HG02852 (cell line): ENCODE measurements at regions not wholly inside any gene's neighbourhood (a gene's known extent, or its start where the extent isn't known, plus 50 kb on each side); places are given as distances from the start of the nearest gene placed in this dataset.
"Not testable (repeated sequence)": the region's sequence is repeated elsewhere in the genome, so short reads cannot be mapped to it uniquely, and the experiment has no call there.

Source experiments
- ATAC-seq: cut with Tn5 transposase; IDR thresholded peaks from one replicate; pipeline ENCODE4 v1.9.1; 2021; ENCODE audit warnings: mild to moderate bottlenecking, moderate library complexity; ENCODE audit not compliant: unreplicated experiment

DNA sequence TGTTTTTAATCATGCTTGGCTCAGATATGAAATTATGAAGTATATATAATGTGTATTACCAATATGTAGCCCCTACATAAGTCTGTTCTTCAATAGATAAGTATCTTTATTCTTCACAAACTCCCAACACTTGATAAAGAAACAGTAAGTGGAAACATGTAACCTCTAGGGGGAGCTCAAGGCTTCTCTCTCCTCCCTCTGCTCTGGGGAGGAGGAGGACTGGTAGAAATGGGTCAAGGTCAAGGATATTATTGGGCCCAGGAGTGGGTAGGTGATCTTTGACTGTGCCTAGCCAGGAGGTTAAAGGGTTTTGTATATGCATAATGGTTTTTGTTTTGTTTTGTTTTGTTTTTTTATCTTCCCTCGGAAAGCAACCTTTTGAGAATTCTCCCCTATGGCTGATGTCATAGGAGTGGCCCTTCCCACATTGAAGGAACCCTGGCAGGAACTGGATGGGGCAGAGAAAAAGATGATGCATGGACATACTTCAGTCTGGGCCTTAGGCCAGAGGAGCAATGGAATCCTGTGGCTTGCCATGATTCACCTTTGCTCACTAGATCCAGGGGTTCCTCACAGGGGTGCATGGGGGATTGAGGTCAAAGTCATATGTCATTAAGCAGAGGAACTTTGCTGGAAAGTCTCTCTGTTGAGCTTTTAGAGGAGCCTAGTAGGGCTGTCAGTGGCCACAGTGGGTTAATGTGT lies 460.3 kb downstream of the MID1IP1 start:
- ATAC-seq = no peak

DNA sequence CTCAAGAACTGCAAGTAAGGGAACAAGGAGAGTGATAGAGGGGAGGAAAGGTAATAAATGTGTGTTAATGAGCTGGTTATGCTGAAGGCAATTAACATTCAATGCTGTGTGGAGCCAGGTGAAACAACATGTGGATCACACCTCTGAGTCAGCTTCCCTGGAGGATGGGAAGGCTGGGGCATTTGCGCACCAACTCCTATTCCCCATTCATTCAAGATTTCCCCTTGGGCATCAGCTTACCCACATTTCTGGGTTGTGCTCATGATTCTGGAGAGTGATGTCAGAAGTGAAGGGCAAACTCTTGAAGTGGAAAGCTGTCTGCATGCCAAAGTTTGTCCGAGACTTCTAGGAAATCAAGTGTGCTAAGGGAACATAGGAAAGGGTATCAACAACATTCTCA lies 461.4 kb downstream of the MID1IP1 start:
- no peak for ATAC-seq

DNA sequence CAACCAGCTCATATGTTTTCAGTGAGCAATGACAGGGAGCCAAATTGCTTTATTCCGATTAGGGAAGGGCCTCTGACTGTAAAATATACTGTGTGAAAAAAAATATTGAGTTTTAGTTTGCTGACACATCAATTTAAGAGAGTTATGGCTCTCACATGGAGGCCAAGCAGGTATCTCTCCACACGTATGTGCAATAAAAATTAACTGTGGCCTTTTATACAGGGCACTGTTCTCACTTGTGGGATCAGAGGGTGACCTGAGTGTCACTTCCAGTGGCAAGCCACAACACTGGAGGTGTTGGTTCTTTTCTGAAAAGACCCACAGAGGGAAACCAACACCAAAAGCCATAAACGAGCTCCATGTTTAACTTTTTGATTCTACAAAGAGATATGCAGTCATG lies 462.8 kb downstream of the MID1IP1 start:
- no peak for ATAC-seq

DNA sequence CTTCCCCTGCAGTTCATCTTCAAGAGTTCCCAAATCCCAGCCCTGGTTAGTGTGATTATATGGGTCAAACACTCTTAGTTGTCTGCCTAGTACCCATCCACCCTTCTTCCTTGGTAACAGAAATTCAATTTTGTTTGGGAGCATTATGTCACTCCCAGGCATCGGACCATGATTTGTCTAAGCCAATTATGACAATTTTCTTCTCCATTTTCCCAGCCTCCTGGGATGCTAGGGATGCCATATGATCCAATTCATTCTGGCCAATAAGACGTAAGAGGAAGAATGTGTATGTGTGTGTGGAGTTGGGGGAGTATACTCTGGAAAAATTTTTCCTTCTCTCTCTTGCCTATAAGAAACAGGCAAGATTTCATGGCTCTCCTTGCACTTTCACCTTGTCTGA lies 465.9 kb downstream of the MID1IP1 start:
- ATAC-seq = no peak

DNA sequence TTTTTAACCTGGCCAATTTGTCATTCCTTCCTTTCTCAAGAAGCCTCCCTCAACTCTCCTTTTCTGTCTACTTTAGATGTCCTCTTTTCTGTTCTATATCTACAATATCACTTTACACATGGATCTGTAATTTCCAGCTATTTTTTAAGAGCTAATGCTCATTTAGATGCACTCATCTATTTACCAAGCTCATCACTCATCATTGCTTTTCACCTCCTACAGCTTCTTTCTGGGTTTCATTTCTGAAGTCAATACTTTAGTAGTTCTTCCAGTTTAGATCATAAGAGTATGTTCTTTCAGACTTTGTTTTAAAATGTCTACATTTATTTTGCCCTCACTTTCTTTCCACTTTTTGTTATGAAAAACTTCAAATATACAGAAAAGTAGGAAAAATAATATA lies 466.9 kb downstream of the MID1IP1 start:
- ATAC-seq = no peak

DNA sequence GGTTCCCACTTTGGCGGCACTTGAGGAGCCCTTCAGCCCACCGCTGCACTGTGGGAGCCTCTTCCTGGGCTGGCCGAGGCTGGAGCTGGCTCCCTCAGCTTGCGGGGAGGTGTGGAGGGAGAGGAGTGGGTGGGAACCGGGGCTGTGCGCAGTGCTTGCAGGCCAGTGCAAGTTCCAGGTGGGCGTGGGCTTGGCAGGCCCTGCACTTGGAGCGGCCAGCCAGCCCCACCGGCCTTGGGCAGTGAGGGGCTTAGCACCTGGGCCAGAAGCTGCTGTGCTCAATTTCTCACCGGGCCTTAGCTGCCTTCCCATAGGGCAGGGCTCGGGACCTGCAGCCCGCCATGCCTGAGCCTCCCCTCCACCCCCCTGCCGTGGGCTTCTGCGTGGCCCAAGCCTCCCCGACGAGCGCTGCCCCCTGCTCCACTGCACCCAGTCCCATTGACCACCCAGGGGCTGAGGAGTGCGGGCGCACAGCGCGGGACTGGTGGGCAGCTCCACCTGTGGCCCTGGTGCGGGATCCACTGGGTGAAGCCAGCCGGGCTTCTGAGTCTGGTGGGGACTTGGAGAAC lies 474.3 kb downstream of the MID1IP1 start:
- ATAC-seq = no peak

DNA sequence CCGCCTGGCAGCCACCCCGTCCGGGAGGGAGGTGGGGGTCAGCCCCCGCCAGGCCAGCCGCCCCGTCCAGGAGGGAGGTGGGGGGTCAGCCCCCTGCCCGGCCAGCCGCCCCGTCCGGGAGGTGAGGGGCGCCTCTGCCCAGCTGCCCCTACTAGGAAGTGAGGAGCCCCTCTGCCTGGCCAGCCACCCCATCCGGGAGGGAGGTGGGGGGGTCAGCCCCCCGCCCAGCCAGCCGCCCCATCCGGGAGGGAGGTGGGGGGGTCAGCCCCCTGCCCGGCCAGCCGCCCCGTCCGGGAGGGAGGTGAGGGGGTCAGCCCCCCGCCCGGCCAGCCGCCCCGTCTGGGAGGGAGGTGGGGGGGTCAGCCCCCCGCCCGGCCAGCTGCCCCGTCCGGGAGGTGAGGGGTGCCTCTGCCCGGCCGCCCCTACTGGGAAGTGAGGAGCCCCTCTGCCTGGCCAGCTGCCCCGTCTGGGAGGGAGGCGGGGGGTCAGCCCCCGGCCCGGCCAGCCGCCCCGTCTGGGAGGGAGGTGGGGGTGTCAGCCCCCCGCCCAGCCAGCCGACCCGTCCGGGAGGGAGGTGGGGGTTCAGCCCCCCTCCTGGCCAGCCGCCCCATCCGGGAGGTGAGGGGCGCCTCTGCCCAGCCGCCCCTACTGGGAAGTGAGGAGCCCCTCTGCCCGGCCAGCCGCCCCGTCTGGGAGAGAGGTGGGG lies 476.6 kb downstream of the MID1IP1 start:
- ATAC-seq = not testable (repeated sequence)

DNA sequence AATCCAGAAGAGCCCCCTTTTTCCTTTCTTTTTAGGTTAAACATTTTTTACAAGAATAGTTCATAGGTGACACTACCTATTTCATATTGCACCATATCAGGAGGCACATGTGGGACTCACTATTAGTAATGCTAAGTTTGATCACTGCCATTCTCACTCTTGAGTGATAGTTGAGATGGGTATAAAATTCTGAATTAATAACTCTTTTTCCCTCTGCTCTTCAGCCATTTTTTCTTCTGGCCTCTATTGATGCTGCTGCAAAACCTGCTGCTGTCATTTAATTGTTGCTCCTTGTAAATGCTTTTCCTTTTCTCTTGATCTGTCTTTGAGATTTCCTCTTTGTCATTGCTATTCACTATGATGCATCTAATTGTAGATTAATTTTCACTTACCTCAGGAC lies 482.0 kb downstream of the MID1IP1 start:
- no peak for ATAC-seq

DNA sequence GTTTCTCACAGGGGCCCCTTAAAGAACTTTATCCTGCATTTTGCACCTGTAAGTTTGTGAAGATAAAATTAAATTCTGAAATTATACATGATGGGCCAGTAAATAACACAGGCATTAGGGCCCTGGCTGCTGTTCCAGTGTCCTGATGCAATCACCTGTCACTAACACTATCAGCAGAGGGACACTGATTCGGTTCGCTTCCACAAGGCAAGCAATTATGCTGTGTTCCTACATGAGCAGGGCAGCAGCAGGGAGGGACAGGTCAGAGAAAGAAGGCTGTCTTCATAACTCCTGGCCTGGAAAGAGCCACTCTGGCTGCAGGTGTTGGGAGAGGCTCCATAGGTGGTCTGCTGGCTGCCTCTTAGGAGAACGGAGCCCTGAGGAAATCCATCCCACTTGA lies 487.3 kb downstream of the MID1IP1 start:
- ATAC-seq = no peak

DNA sequence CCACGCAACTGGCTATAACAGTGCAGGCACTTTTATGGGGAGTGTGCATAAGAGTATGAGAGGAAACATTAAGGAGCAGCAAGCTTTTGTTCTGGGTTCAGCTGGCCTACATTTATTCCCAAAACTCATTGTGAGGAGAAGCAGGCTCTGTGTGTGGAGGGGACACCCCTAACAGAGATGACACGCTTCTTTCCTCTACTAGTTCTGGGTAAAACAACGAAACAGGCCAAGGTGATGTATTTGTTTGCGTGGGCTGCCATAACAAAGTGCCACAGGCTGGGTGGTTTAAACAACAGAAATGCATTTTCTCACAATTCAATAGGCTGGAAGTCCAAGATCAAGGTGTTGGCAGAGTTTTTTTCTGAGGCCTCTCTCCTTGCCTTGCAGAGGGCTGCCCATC lies 488.6 kb downstream of the MID1IP1 start:
- ATAC-seq = no peak

DNA sequence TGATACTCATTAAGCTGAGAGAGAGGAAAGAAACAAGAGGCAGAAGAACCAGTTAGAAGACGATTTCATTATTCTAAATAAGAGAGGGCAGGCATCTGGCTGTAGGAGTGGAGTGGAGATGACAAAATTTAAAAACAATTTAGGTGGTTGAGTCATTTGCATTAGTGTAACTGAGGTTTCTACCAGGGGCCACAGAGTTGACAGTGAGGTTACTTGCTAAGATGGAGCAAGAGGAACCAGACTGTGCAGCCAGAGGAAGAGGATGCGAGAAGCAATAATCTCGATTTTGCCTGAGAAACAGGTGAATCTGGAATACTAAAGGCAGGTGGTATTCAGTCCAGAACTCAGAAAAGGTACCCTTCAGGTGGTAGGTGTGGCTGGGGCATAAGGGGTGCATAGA lies 491.9 kb downstream of the MID1IP1 start:
- no peak for ATAC-seq

DNA sequence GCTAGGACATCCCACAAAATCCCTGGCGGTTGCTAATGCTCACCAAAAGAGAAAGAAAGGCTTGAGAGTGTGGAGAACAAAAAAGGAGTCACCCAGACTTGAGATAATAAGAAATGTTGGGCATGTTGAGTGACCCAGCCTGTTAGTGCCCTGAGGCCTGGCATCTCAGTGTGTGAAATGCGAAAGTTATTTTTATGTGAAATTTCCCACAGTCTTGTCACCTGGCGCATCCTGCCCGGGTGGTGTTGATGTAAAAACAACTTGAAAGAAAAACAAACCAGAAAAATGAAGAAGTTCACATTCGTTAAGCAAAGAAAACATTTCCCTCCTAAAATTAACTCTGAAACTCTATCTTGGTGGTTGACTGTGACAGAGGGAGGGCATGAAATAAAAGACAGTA lies 495.2 kb downstream of the MID1IP1 start:
- ATAC-seq = no peak

DNA sequence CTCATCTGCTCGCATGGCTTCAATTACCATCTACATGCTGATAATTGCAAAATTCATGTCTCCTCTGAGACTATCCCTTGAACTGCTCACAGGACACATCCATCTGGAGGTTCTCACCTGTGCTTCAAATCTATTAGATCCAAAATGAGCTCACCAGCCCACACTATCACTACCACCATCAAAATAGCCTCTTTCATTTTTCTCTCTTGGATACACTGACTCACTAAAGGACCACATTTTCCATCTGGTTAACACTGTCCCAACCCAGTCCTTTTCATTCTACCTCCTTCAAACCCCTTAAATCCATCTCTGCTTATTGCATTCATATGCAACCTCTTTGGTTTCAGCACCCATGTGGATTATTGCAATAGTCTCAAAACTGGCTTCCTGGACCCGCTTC lies 497.6 kb downstream of the MID1IP1 start:
- no peak for ATAC-seq

DNA sequence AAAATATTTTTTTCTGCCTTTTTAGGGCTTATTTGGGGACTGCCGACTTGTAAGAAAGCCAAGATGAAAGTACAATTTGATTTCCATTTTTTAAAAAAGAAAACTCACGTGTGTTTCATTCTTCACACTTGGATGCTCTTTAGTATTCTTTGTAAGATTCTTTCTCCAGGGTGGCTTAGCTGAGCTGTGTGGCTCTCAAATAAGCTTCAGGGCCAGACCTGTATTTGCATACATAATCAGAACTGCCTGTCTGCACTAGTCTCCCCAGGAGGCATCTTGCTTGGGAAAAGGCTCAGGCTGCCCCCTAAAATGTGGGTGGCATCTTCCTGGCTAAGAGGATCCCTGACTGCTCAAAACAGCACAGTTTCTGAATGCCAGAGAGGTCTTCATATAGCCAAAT lies 498.4 kb downstream of the MID1IP1 start:
- ATAC-seq = no peak

DNA sequence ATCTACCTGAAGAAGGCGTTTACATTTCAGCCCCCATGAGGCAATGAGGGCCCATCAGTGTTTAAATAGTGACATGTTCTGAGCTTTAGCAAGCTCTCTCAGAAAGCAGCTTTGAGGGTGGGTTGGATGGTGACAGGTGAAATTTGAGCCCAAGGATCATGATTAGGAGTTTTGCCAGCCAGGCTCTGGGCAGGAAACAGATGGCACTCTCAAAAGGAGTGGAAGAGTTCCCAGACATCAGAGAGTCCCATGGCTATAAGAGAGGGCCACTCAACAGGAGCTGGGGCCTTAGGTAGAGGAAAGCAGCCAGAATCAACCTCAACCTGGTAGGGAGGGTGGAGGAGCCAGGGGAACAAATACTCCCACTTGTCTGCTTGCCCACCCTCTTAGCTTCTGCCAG lies 499.8 kb downstream of the MID1IP1 start:
- ATAC-seq = no peak

DNA sequence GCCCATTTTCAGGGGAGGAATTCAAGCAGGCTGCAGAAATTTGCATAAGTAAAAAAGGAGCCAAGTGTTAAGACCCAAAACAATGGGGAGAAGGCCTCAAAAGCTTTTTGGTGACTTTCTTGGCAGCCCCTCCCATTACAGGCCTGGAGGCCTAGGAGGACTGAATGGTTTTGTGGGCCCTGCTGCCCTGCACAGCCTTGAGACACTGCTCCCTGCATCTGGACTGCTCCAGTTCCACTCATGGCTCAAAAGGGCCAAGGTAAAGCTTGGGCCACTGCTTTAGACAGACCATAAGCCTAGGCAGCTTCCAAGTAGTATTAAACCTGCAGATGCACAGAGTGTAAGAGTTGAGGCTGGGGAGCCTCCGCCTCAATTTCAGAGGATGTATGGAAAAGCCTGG lies 501.6 kb downstream of the MID1IP1 start:
- ATAC-seq = no peak

DNA sequence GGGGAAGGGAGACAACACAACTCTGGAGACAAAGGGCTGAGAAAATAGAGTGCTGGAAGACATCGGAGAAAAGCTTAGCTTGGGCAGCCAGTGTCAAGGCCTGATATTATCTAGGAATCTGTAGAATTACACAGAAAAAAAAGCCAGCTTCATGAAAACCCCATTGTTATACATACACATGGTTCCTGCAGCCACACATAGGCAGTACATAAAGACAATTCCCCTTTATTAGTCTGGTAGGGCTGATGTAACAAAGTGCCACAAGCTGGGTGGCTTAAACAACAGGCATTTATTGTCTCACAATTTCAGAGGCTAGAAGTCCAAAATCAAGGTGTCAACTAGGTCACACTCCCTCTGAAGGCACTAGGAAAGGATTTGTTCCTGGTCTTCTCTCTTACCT lies 503.5 kb downstream of the MID1IP1 start:
- ATAC-seq = no peak

DNA sequence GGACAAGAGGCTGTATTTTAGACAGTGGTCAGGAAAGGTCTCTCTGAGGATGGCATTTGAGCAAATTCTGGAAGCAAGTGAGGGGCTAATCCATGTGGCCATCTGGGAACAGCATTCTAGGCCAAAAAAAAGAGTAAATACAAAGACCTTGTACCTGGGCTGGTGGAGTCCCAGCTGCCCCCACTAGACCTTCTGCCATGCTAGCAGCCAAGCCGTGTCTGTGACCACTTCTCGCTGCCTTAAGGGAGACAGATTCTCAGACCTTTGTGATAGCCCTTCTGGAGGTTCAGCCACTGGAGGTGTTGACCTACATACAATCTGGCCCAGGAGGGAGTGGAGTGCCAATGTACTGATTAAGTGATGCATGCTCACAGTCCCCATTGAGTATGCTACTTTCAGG lies 506.2 kb downstream of the MID1IP1 start:
- no peak for ATAC-seq

DNA sequence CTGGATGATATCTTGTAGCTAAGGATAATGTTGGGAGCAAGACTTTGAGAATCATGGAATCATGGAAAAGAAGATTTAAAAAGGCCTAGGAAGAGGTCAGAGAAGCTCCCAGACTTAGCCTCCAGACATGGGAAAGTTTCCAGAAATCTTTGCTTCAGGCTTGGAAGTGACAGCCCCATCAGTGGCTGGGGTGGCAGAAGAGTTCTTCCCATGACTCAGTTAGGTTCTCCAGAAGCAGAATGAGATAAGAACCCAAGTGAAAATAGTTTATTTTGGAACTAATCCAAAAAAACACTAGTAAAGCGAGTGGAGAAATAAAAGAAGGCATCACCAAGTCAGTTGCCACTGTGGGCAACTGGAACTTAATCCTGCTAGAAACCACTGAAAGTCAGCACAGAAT lies 506.9 kb downstream of the MID1IP1 start:
- no peak for ATAC-seq

DNA sequence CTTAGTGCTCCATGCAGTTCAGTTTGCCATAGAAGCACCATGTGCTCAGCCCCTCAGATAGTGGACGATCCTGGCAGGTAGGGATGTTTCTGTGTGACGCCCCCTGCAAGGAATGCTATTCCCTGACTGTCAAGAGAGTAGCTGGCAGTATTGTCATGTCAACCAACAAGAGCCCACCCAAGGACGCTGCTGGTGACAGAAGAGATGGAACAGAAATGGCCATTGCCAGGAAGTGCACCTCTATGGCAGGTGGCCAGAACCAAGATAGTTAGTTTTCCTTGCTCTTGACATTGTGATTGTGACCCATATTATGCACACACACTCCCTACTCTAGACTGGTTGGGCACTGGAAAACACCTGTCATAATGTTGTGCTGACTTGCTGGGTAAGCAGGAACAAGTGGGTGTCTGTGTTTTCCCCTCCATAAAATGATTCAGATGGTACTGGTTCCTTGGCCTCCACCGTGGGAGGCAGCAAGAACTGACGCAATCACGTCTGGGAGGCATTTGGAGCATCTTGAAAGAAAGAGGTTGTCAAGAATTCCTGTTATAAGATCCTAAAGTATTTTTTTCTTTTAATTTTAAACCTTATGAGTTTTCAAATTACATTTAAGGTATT lies 507.9 kb downstream of the MID1IP1 start:
- ATAC-seq = peak; percentile 43

DNA sequence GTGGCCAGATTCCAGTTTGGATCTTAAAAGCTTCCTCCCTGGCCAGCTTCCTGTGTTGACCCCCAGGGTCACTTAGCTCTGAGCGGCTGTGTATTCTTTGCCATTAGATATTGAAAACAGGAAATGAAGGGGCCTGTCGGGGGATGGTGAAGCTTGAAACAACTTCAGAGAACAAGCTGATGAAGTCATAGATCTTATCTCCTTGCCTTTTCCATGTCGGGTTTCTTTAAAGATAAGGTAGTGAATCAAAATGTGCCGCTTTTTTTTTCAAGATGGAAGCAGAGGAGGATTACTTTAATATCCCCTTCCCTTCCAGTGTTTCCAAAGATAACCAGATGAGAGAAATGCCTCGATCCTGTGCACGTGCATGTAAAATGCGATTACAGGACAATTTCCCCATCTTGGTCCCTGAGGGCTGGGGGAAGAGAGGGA lies 508.5 kb downstream of the MID1IP1 start:
- no peak for ATAC-seq

DNA sequence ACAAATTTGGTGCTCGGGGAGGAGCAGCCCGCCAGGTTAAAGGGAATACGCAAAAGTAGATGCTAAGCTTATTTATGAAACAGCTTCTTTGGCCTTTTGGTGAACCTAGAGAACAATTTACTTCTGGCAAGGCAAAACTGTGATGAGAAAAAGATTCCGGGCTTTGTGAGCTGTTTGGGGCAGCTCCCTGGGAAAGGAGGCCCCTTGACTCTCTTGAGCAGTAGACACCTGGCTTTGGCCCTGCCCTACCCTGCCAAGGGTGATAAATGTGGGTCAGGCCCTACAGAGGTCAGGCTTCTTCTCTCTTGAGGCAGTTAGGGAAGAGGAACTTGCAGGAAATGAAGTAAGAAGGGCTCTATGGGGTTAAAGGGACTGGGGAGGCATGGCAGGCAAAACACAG lies 509.6 kb downstream of the MID1IP1 start:
- no peak for ATAC-seq
